Panc1 (cell line): ENCODE measurements at regions not wholly inside any gene's neighbourhood (a gene's known extent, or its start where the extent isn't known, plus 50 kb on each side); places are given as distances from the start of the nearest gene placed in this dataset.

ENCODE experiments used
- ATAC-seq: fragments of 200-7000 bp; cut with Tn5 transposase; 2 replicates; pipeline ENCODE4 v1.9.1; 2020; ENCODE audit warnings: mild to moderate bottlenecking, moderate library complexity
- BruUV-seq: library from RNA; stranded (reverse); fragments of 400-500 nt; replicated peaks from 2 replicates; lab custom pipeline; 2021; lab: Mats Ljungman, UMichigan
- CTCF ChIA-PET: fragments of 300-600 bp; sonication (Branson Sonifier 250); formaldehyde crosslinking; loops from one replicate; lab custom pipeline; 2022; ENCODE audit warnings: antibody characterized with exemption; lab: Charles Lee
- POLR2A ChIA-PET: fragments of 300-600 bp; sonication (Branson Sonifier 250); formaldehyde crosslinking; loops from one replicate; lab custom pipeline; 2022; ENCODE audit warnings: antibody characterized with exemption; lab: Charles Lee
- DNase-seq: peaks from one replicate; pipeline ENCODE4 v3.0.0-alpha.2; 2010; ENCODE audit warnings: low read depth, low spot score
- H3K27ac ChIP-seq: 2 replicates; pipeline ENCODE4 v1.5.1; 2011; ENCODE audit warnings: mild to moderate bottlenecking, low read length, inconsistent platforms
- H3K27me3 ChIP-seq: fragments of 200-500 bp; sonication (Bioruptor generic); 2 replicates; pipeline ENCODE4 v1.6.0; 2014; ENCODE audit warnings: low read length, inconsistent platforms; ENCODE audit not compliant: control insufficient read depth, insufficient read depth
- H3K36me3 ChIP-seq: fragments of 200-500 bp; sonication (Bioruptor generic); 2 replicates; pipeline ENCODE4 v1.5.1; 2014; ENCODE audit warnings: inconsistent platforms, mild to moderate bottlenecking, low read length, moderate library complexity; ENCODE audit not compliant: control insufficient read depth, insufficient read depth
- H3K4me1 ChIP-seq: 2 replicates; pipeline ENCODE4 v1.5.1; 2011; ENCODE audit warnings: inconsistent platforms, mild to moderate bottlenecking, low read length, moderate library complexity; ENCODE audit not compliant: control insufficient read depth, insufficient read depth
- H3K4me3 ChIP-seq, 2 experiments: 2 replicates each; pipeline ENCODE4 v1.5.1; 2011 to 2012; ENCODE audit warnings: low read depth in 2 of 2, low read length in 2 of 2, mild to moderate bottlenecking in 2 of 2, inconsistent platforms in 1 of 2, moderate library complexity in 1 of 2
- H3K9me3 ChIP-seq: fragments of 200-500 bp; sonication (Bioruptor generic); 2 replicates; pipeline ENCODE4 v1.5.1; 2014; ENCODE audit warnings: low read depth, mild to moderate bottlenecking, inconsistent platforms, low read length, moderate library complexity; ENCODE audit not compliant: control insufficient read depth, insufficient read depth
- CTCF ChIP-seq: fragments of 450-650 bp; IDR thresholded peaks from 2 replicates; pipeline ENCODE4 v1.5.1; 2017; ENCODE audit warnings: mild to moderate bottlenecking
- POLR2AphosphoS5 ChIP-seq: IDR thresholded peaks from 2 replicates; pipeline ENCODE4 v1.6.1; 2012; ENCODE audit warnings: mild to moderate bottlenecking, low read depth, low read length, moderate library complexity
- SIN3A ChIP-seq: IDR thresholded peaks from 2 replicates; pipeline ENCODE4 v1.6.1; 2012; ENCODE audit warnings: low read depth, mild to moderate bottlenecking, low read length, moderate library complexity, borderline replicate concordance; ENCODE audit not compliant: insufficient read depth
- TCF7L2 ChIP-seq: IDR thresholded peaks from 2 replicates; pipeline ENCODE4 v1.6.1; 2011; ENCODE audit warnings: mild to moderate bottlenecking, low read depth, low read length, inconsistent platforms
- in situ Hi-C: cut with HindIII; loops from 2 replicates; pipeline ENCODE4 v1.10.0; 2016; ENCODE audit warnings: low sequenced_read_pairs, low pct_unique_long_range_greater_than_20kb
- intact Hi-C: fragments of 100-400 bp; cut with micrococcal nuclease; formaldehyde crosslinking; loops from one replicate; pipeline ENCODE4 v1.10.0; 2022; ENCODE audit not compliant: unreplicated experiment
- TF ChIP-seq, protein P1 (sequence below), 2 experiments: IDR thresholded peaks; 2 replicates each; pipeline ENCODE4 v1.6.1; 2011 to 2012; ENCODE audit warnings: low read depth in 2 of 2, control low read depth in 1 of 2, low read length in 1 of 2, mild to moderate bottlenecking in 1 of 2, moderate library complexity in 1 of 2; ENCODE audit not compliant: insufficient read depth in 1 of 2

DNA sequence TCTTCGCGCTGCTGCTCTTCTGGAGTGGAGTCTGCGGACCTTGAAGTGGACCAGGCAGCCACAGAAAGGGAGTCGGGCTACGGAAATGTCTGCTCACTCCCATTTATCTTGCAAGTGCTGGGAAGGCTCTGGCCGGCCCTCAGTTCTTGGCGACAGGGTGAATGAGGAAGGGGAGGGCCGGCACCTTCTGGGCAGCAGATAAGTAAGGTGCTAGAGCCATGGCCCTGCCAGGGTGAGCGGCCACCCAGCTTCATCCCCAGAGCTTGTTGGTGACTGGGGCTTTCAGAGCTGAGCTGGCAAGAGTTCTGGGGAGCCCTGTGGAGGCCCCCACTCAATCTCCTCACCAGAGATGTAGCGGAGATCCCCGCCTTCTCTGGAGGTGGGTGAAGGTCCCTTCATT, 103.5 kb downstream of the ASB7 start:
- Histone ChIP-seq H3K4me1 (no peaks in the 10 kb centered on the region), H3K4me3 (no peak overlapping the region), H3K36me3 (no peaks in the 10 kb centered on the region), H3K27me3 (no peaks in the 10 kb centered on the region), H3K27ac (no peak overlapping the region), H3K9me3 (no peaks in the 10 kb centered on the region)
- CTCF ChIA-PET = no interaction called here
- intact Hi-C loops (no loop called here), in situ Hi-C loops (no loop called here)
- DNase-seq (no peak), ATAC-seq (no peak)
- BruUV-seq = no TSS peak
- TF ChIP-seq SIN3A = no peak
- no peak for TF ChIP-seq POLR2AphosphoS5
- TF ChIP-seq, protein P1, sequence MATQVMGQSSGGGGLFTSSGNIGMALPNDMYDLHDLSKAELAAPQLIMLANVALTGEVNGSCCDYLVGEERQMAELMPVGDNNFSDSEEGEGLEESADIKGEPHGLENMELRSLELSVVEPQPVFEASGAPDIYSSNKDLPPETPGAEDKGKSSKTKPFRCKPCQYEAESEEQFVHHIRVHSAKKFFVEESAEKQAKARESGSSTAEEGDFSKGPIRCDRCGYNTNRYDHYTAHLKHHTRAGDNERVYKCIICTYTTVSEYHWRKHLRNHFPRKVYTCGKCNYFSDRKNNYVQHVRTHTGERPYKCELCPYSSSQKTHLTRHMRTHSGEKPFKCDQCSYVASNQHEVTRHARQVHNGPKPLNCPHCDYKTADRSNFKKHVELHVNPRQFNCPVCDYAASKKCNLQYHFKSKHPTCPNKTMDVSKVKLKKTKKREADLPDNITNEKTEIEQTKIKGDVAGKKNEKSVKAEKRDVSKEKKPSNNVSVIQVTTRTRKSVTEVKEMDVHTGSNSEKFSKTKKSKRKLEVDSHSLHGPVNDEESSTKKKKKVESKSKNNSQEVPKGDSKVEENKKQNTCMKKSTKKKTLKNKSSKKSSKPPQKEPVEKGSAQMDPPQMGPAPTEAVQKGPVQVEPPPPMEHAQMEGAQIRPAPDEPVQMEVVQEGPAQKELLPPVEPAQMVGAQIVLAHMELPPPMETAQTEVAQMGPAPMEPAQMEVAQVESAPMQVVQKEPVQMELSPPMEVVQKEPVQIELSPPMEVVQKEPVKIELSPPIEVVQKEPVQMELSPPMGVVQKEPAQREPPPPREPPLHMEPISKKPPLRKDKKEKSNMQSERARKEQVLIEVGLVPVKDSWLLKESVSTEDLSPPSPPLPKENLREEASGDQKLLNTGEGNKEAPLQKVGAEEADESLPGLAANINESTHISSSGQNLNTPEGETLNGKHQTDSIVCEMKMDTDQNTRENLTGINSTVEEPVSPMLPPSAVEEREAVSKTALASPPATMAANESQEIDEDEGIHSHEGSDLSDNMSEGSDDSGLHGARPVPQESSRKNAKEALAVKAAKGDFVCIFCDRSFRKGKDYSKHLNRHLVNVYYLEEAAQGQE (IDR thresholded peaks at IDR 0.05; ENCODE audit: insufficient read depth in 1 of 2, low read depth in 2 of 2, low read length in 1 of 2) = no peak
- TF ChIP-seq CTCF = no peak
- TF ChIP-seq TCF7L2 = no peak
- POLR2A ChIA-PET = no interaction called here

GRCh38 chr15:100707229-100707628, 104.8 kb downstream of the ASB7 start:
- POLR2A ChIA-PET = no interaction called here
- peaks cover 5% of the 10 kb centered on the region for H3K4me1 ChIP-seq
- intact Hi-C loops = no loop called here
- no peak overlapping the region for H3K27ac ChIP-seq
- no peaks in the 10 kb centered on the region for H3K27me3 ChIP-seq
- CTCF ChIA-PET = no interaction called here
- no TSS peak for BruUV-seq
- DNase-seq = no peak
- no peaks in the 10 kb centered on the region for H3K36me3 ChIP-seq
- ATAC-seq = no peak
- in situ Hi-C loops = no loop called here
- no peaks in the 10 kb centered on the region for H3K9me3 ChIP-seq
- no peak overlapping the region for H3K4me3 ChIP-seq
- TF ChIP-seq POLR2AphosphoS5 (no peak), CTCF (no peak), TCF7L2 (no peak), SIN3A (no peak)
- TF ChIP-seq, protein P1 (IDR thresholded peaks at IDR 0.05; ENCODE audit: insufficient read depth in 1 of 2, low read depth in 2 of 2, low read length in 1 of 2) = no peak
